ENCODE measurements at regions not wholly inside any gene's neighbourhood (a gene's known extent, or its start where the extent isn't known, plus 50 kb on each side); places are given as distances from the start of the nearest gene placed in this dataset.

DNA sequence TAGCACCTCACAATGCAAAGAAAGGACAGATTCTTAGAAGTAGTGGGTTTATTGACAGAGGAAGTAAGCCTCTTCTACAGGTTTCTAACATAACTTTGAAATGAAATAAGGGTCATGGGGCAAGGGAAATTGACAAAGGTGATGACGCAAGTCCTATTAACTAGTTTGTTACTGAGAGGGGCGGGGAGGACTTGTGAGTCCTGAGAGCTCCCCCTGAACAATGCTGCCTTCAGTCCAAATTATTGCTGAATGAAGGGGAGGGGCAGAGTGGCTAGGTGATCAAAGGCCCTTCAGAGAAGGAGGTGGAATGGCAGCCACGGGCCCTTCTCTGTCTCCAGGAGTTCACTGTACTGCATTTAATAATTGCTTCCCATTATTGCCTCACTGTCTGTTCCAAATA lies 390.0 kb downstream of the MEIS1 start:
- no peak for TF ChIP-seq CTCF (conservative IDR thresholded peaks at IDR 0.05)
- no peak for TF ChIP-seq EZH2 (IDR thresholded peaks at IDR 0.05; ENCODE audit: low read depth)
